HG02852 (cell line): ENCODE measurements at regions not wholly inside any gene's neighbourhood (a gene's known extent, or its start where the extent isn't known, plus 50 kb on each side); places are given as distances from the start of the nearest gene placed in this dataset.
A peak's percentile ranks its signal among the peaks of the same experiment; 100 is the strongest.

Experiments used
- ATAC-seq: cut with Tn5 transposase; IDR thresholded peaks from one replicate; pipeline ENCODE4 v1.9.1; 2021; ENCODE audit warnings: mild to moderate bottlenecking, moderate library complexity; ENCODE audit not compliant: unreplicated experiment

GRCh38 chr11:91265946-91266345 is 958.7 kb upstream of the FAT3 start:
- ATAC-seq = no peak

DNA sequence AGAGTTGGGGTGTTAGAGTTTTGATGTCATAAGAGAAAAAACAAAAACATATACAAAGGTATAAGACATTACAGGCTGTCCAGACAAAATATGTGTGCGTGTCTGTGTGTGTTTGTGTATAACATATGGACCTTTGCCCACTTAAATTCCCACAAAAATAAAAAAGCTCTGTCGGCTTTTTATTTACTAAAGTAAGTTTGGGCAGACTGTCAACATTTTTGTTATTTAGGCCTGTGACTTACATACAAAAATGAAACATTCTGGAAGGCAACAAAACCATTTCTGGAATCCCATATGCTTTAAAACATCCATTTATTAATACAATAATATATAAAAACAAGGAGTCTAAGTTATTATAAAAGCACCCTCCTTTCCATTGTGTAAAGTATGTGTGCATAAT is 960.1 kb upstream of the FAT3 start:
- no peak for ATAC-seq

- no peak for ATAC-seq
Observed at GRCh38 chr11:91263496-91264365, 960.9 kb upstream of the FAT3 start.

GRCh38 chr11:91261513-91261912 is 963.1 kb upstream of the FAT3 start:
- ATAC-seq = no peak

- no peak for ATAC-seq
Observed at GRCh38 chr11:91258876-91259275, 965.7 kb upstream of the FAT3 start.

DNA sequence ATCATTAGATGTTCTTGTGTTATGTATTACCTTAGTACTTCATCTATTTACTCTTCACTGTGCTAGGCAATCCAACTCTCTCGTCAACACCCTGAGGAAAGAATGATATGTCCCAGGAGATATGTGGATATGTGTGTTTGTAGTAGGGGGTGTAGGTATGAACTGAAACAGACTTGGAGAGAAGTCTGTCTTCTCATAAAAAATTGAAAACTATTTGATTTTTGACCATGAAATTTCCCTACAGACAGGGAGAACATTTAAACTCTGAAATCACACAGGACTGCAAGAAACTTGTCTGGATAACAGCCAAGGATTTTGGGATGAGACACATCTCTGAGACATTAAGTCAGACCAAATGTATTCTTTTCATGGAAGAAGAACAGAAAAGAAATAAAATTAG is 967.0 kb upstream of the FAT3 start:
- ATAC-seq = no peak

GRCh38 chr11:91248199-91248807 is 976.3 kb upstream of the FAT3 start:
- ATAC-seq = no peak

DNA sequence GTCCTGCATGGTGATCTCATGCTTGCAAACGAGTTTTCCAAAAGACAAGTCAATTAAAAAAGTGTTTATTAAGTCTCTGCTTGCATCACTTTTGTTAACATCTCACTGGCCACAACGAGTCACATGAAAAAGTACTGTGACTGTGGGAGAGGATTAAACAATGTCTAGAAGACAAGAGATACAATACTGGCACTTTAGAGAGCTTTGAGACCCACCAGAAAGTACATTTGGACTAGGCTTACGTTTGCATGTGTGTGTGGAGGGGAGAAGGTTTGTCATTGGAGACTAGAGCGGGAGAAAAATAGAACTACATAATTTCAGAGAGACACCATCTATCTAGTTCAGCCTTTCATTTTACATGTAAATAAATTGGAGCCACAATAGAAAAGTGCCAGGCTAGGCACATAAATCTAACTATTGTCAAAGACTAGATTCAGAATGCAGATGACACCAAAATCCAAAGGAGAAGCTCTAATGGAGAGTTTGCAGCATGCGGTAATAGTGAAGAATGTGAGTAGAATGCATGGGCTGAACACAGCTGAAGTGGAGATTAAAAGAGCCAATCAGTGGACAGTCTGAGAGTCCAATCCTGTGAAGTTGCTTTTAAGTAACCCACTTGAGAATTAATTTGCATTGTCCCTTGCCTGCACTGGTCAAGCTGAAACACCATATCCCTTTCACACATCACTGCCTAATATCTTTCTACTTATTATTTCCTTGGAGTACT is 977.4 kb upstream of the FAT3 start:
- no peak for ATAC-seq

- no peak for ATAC-seq
Observed at GRCh38 chr11:91244912-91245311, 979.7 kb upstream of the FAT3 start.

DNA sequence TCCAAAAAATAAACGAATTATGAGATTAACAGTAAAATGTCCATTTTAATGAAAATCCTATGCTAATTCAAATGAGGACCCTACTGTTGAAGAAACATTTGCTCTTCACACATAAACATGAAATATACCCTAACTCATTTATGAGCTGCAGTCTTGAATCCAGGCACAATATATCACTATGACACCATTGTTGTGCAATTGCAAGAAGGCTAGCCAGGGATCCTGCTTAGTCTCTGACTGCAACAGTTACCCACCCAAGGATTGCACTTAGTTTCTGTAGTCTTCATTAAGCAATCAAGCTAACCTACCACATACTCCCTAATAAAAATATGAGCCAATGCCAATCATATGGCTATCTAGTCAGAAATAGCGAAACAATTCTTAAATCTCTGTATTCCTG is 981.0 kb upstream of the FAT3 start:
- ATAC-seq = no peak

GRCh38 chr11:91243051-91243450 is 981.6 kb upstream of the FAT3 start:
- no peak for ATAC-seq

- ATAC-seq = no peak
Observed at GRCh38 chr11:91241226-91241625, 983.4 kb upstream of the FAT3 start.

DNA sequence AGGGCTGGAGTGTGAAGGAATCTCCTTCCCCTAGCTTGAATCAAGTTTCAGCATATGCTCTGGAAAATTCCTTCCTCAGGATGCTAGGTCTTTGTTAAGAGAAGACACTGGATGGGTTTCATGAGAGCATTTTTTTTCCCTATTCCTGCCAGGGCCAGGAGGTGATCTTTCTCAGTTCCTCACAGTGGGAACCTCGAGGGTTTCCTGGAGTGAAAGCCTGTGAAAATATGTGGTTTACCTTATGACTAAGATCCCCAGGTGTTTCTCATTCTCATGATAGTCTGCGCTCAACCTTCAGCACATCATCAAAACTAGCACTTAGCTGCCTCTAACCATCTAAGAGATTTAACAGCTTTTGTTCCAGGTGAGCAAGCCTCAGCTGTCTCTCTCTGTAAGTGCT is 985.3 kb upstream of the FAT3 start:
- peak; percentile 62 for ATAC-seq

GRCh38 chr11:91231226-91231625 is 993.4 kb upstream of the FAT3 start:
- no peak for ATAC-seq

DNA sequence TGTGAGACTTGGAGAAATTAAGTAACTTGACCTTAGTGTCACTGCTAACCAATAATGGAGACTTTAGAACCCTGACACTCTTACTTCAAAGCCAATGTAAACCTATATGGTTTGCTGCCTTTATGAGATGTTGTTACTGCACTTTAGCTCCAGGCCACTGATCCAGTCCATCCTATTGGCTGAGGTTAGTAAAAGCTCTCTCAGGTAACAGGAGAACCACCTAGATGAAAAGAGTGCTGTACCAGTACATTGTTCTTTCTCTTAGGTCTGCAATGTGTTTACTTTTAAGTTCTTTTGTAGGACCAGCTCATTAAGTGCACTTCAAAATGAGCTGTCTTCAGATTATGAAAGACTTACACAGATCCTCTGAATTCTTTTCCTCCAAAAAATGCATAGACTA is 994.0 kb upstream of the FAT3 start:
- ATAC-seq = no peak

DNA sequence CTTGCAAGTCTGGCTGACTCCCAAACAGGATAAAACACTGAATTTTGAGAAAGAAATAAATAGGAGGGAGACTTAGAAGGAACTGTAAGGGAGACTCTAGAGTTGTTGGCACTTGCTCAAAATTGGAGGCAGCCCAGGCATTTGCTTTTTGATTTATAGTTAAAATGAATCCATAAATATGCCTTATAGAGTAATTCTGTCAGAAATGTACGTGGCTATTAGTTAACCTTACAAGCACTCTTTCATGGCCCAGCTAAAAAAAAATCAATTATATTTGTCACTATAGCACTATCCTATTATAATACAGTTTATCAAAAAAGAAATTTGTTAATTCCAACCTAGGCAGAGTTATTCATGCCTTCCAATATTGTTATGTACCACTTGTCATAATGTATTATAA is 1000.0 kb upstream of the CHORDC1 start:
- no peak for ATAC-seq

DNA sequence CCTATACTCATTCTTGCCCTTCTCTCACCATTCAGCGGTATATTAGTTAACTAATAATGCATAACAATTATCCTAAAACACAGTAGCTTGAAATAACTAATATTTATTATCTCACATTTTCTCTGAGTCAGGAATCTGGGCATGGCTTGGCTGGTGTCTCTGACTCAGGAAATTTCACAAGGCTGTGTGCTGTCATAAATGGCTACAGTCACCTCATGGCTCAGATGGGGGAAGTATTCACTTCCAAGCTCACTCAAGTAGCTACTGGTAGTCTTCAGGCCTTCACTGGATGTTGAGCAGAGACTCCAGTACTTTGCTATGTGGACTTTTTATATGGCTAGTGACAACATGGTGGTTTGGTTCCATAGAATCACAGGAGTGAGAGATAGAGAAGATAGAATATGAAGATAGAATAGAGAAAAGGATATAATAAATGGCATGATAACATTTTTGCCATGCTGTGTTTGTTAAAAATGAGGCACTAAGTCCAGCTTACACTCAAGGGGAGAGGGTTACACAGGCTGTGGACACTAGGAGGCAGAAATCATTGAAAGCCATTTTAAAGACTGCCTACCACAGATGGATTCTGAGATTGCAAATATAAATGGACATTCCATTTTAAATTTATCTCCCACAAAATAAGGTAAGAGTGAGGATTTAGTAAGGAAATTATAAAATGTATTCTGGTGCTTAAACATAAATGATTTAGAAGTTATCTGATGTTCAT is 997.8 kb upstream of the CHORDC1 start:
- ATAC-seq = no peak

GRCh38 chr11:91219535-91219934 is 996.7 kb upstream of the CHORDC1 start:
- ATAC-seq = no peak

DNA sequence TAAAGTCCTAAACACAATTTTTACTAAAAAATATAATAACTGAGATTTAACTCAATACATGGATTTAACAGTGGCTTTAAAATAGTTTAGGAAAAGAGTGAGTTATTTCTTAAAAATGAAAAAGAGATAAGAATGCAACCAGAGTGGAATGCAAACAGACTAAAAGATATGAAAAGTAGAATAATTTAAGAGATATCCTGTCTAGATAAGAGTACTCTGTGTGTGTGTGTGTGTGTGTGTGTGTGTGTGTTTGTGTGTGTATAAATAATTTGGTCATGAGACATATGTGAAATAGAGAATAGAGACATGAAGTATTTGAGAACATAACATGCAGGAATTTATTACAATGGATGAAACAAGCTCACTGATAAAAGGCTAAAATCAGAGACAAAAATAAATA is 986.9 kb upstream of the CHORDC1 start:
- ATAC-seq = no peak

DNA sequence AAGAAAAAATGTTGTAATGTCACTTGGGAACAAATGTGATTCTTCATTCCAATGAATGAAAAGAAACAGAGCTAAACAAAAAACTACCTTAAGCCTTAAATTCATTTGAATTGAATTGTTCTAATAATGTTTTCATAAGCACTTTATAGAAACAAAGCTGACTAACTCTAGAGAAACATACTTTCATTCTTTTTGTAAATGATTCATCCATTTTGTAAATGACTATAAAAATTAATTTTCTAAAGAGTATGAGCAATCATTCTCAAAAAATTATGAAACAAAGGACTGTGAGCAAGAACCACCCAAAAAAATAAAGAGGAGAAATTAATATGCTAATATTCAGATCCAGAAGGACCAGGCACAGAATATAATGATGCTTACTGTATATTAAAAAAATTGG is 986.5 kb upstream of the CHORDC1 start:
- ATAC-seq = no peak

DNA sequence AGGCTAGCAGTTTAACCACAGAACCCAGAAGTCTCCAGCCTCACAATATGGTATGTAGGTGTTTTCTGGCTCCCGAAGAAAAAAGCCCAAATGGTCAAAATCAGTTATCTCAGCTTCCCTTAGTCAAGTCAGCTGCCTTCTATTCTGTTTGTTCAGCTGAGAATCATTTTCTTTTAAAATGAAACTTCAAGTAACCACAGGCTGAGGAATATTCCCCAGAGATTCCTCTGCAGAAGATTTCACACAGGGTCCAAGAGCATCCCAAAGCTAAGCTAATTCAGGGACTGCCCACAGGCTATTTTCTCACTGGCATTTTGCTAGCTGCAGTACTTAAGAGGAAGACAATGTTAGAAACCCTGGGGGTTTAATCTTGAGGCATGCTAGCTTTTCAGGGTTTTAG is 977.0 kb upstream of the CHORDC1 start:
- ATAC-seq = no peak
